GM18511 (cell line): ENCODE measurements at regions not wholly inside any gene's neighbourhood (a gene's known extent, or its start where the extent isn't known, plus 50 kb on each side); places are given as distances from the start of the nearest gene placed in this dataset.

Experiments
- ATAC-seq: cut with Tn5 transposase; IDR thresholded peaks from one replicate; pipeline ENCODE4 v1.9.1; 2021; ENCODE audit warnings: mild to moderate bottlenecking, moderate library complexity; ENCODE audit not compliant: unreplicated experiment

DNA sequence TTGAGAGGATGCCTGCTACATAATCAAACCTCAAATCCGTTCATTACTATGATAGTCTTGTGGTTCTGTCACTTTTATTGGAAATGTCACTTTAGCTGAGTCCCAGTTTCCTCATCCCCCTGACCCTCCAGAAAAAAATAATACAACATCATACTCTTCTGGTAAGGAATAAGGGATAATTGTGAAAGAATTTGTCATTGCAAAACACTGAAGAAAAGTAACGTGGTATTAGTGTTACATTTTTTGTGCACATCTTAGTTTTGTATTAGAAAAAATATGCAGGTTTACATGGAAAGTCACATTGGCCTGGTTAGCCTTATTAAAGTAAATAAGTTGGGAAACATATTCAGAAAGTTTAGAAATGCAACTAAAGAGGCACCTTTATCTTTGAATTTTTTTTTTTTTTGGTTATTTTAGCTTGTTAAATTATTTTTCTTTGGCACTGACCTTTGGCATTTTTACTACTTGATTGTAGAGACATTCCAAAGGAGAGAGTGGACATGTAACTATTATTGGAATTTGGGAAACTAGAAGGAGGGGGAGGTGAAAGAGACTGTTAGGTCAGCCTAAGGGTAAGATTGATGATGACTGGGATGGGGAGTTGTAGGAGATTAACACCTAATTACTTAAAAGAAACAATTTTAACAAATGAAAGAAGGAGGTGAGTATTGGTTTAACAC, 462.2 kb upstream of the RARB start:
- ATAC-seq, result no peak

DNA sequence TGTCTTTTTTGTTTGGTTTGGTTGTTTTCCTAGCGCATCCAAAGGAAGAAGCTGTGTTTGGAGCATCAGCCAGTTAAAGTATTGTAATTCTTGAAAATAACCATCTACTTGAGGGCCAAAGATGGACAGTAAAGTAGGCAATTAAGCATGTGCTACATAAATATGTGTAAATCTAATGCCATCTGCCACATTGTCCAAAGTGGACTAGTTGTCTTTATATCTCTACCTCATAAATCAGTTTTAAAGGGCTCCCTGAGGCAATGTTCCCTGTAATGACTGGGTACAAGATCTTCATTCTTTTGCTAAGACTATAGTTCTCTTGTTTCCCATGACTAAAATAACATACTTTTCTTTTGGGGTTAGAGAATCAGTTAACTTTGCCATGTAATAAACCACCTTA, 460.0 kb upstream of the RARB start:
- no peak for ATAC-seq

DNA sequence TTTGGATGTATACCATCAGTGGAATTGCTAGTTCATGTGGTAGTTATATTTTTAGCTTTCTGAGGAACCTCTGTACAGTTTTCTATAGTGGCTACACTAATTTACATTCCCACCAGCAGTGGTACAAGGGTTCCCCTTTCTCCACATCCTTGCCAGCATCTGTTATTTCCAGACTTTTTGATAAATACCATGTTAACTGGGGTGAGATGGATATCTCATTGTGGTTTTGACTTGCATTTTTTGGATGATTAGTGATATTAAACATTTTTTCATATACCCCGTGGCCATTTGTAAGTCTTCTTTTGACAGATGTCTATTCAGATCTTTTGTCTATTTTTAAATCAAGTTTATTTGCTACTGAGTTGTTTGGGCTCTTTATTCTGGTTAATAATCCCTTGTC, 455.6 kb upstream of the RARB start:
- no peak for ATAC-seq

DNA sequence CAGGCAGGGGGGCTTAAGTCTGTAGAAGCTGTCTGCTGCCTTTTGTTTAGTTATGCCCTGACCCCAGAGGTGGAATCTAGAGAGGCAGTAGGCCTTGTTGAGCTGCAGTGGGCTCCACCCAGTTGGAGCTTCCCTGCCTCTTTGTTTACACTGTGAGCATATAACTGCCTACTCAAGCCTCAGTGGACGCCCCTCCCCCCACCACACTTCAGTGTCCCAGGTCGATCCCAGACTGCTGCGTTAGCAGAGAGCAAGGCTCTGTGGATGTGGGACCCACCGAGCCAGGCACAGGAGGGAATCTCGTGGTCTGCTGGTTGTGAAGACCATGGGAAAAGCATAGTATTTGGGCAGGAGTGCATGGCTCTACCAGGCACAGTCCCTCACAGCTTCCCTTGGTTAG, 446.8 kb upstream of the RARB start:
- ATAC-seq, result no peak

DNA sequence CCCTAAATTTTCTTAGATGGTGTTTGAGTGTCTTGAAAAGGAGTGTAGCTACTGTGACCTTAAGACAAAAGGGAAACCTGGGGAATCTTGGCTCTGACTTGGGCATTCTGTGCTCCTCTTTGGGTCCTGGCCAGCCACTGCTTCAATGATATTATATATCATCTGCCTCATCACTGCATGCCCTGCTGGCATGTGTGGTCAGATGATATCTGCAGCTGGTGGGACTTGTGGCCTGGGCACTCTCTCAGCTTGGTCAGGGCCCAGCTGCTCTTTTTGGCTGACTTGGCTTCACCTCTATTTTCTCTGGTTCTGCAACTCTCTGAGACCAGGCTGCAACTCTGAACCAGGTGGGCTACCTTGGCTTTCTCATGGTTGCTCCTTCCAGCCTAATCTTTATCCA, 446.1 kb upstream of the RARB start:
- ATAC-seq, result no peak

DNA sequence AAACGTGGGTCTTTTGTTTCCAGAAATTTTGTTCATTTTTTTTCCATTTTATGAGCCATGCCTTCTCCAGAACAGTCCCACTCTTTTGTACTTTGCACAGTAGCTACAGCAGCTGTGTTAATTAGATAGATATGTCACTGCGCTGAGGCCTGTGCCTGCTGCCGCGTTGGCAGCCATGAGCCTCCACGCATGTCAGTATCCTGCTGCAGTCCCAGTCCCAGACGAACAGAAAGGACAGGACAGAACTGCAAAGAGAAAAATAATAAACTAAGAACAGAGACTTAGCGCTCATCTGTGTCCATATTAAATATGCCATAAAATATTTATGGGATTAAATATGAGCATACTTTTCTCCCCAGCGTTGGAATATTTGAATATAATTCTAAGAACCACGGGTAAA, 442.4 kb upstream of the RARB start:
- no peak for ATAC-seq

DNA sequence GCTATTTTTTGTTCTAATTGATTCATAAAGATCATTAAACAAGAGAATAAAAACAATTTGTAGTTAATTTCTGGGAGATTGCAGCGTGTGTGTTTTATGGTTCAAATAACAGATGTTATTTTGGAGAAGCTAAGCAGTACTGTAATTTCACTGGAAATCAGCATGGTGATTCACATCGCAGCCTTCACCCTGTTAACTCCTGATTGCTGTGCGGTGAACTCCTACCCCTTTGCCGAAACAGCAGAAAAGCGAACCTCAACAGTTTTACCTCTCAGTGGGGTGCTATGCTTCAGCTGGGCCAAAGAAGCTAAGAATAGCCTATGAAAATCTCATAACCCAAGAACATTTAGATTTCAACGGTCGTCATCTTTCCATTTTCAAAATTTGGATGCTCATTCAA, 441.5 kb upstream of the RARB start:
- no peak for ATAC-seq

DNA sequence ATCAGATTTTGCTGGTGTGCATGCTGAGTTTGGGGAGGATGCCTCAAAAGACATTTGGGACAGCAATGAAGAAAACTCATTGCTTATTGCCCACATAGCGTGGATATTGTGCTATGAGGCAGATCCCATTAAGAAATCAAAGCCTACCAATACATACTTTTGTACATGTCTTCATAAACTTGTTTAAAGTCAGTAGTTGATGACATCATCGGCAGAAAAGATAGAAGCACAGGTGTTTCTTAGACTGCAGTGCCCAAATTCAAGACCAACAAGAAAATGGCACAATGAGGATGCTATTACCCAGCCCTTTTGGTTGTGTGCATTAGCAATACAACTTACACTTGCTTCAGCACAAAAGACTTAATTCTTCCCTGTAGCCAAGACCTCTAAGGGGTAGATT, 428.7 kb upstream of the RARB start:
- no peak for ATAC-seq

DNA sequence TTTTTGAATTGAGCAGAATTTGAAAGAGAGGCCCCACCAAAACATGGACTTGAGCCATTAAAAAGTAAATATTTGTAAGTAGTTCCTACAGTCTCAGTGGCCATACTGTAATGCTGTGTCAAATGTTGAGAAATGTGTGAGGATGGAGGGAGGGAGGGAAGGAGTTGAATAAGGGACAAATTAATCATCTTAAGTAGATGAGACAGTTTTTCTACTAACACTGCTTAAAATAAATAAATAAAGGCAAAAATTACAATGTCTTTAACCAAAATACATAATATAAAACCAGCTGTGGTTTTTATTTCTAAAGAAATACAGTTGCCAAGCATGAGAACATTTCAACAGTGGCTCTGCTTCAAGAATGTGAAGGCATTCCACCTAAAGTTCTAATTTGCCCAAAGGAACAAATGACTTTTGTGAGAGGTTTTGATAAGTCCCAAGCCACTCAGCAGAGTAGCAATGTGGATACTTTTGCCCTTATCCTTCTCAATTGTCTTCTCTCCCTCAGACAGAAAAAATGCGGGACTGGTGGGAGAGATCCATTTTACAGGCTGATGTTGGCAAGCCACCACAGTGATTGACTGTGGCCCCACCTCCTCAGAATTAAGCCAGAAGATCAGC, 427.0 kb upstream of the RARB start:
- no peak for ATAC-seq

DNA sequence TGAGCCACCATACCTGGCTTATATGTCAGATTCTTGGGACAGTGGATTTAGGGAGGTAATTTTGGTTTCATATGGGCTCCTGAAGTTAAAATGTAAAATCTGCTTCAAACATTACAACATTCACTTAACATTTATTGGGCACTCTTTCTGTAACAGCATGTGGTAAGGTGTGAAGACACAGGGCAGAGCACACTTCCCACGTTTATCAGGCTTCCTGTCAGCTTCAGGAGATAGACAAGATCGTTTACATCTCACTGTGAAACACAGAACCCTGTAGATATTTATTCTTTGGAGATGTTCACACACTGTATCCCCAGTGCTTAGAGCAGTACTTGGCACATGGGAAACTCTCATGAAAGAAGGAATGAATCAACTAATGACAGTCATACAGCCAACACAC, 426.0 kb upstream of the RARB start:
- no peak for ATAC-seq

DNA sequence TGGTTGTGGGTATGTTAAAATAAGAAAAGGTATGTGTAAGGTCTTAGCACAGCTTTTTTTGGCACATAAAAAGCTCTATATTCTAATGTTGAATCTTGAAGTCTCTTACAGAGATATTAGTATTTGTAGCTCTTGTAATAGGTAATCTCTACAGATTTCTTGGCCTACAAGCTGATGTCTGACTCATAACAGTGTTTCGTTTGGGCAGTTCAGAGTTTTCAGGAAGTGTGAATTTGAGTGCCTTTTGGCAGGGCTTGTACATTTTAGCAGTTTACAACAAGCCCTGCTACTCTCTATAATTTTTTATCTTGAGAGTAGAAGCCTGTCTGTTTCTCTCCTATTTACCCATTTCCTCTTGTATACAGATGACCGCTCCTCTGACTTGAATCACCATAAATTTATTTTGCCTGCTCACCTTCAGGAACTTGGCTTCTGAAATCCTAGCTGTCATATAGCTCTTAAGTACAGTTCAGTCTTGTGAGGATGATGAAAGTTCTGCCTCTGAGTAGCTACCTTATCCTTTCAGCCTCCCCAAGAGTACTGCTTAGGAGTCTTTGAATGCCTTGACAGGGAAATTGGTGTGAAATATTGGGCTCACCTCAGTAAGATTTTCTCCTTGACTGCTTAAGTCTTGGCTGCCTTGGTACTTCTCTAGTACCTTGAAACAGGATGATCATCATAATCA, 419.9 kb upstream of the RARB start:
- ATAC-seq, result peak; percentile 99

DNA sequence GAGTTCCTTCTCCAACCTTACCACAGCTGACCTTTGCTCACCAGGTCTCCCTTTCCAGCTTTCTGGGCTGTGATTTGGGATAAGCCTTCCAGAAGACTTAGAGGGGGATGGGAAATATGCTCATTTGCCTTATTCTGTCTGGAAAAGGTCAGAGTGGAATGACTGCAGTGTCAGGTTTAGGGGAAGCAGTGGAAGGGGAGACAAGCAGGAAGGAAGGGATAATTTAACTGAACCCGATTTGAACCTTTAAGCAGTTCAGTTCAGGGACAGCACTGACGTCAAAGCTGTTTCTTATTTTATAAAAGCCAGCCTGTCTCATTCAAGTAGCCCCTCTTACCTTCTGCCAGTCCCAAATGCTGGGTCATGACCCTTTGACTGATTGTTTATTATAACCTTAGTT, 418.4 kb upstream of the RARB start:
- ATAC-seq, result no peak

DNA sequence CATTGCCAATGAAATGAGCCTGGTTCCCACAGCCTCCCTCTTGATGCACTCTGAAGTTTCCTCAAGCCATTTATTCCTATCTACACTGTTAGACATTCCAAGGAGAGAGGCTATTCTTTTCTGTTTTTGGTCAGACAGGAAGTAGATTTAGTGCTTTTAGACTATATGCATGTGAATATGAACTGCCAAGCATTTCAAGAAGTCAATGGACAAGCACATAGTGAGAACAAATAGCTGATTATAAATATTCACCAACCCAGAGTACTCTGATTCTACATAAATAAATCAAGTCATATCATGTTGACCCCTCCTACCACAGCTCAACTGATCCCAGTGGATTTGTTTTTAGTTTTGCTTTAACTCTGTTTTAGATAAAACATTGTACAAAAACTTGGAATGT, 412.5 kb upstream of the RARB start:
- no peak for ATAC-seq

DNA sequence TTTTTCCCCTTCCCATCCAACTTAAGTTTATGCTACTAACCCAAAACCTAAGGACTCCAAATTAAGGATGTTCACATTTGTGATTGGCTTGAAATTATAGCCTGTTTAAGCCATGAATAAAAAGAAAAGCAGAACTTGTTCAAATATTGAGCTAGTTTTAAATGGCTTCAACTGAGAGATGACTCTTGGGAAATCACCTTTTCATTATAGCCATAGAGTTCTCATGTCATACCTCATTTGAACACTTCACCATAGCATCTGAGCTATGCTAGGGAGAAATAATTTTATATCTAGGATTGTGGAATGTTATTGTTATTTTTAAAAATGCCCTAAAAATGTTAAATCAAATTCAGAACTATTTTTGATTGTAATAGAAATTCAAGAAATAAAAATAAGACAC, 409.2 kb upstream of the RARB start:
- no peak for ATAC-seq

DNA sequence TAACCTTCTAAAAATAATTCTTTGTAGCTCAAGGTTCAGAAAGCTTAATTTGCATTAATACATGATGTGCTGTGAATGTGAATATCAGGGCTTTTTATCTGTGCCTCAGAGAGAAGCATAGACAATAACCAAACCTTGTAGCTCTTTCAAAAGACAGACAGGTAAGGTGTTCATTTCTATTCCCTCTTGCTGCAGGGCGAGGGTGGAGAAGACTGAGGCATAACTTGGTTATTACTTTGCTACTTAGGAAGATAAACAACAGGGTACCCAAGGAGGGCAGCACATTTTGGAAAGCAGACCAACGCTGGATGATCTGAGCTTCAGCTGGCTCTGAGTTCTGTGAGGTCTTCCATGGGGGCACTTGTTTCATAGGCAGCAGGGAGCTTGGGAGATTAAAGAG, 408.6 kb upstream of the RARB start:
- ATAC-seq, result no peak

DNA sequence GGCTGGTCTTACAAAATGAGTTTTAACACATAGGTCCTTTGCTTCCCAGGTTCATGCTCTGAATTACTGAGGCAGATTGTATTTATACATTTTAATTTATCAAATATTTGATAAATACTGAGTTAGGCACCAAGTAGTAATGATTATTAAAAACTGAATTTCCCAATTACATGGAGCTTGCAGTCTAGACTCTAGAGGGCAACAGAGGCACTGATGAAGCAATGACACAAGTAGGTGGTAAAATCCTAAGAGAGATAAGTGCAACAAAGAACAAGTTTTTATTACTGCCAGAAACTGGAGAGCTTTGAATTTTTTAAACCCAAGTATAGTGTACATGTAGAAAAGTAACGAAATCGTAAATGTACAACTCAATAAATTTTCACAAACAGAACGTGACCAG, 406.2 kb upstream of the RARB start:
- no peak for ATAC-seq

DNA sequence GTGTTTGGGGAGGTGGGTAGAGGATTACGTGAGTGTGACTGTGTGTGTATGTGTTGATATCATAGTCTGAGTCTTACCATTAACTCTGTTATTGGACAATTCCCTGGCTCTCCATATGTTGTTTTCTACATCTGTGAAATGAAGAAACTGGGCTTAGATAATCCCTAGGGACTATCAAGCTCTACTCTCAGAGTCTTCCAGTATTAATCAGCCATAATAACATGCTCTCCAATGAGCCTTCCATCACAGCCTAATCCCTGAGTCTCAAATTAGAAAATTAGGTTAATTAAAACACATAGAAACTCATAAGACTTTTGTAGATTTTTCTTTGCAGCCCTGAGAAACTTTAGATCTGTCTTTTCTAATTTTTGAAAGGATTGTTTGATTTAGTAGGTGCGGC, 404.2 kb upstream of the RARB start:
- ATAC-seq, result no peak

DNA sequence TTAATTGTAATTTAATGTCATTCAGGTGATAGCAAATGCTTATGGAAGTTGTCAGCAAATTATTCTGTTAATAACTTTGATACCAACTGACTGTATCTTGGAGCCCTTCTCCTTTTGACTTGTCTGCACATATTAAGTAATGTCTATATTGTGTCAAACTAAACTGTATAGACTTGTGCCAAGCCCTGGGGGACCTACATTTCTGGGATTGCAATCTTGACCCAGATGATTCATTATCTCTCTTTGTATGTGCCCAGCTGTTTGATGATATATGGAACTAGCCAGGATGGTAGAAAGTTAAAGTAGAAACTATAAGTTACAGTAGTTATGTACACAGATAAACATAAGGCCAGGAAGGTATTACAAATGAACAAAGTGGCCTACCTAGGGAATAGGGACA, 402.8 kb upstream of the RARB start:
- no peak for ATAC-seq

DNA sequence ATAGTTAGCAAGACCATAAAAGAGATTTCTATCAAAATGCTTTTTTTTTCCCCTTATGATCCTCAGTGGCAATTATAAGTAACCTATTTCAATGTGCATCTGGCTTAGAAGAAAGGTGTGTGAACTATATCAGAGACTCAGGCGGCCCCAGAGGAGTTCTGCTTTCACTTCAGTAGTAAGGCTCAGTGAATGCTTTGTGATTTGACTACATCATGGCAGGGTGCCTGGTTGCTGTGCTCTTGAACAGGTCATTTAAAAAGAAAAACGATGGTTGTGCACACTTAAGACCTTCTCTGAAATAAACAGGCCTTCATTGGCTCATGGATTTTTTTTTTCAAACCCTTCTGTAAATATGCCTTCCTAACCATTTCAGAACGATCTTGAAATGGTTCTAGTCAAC, 400.4 kb upstream of the RARB start:
- ATAC-seq, result peak; percentile 62

DNA sequence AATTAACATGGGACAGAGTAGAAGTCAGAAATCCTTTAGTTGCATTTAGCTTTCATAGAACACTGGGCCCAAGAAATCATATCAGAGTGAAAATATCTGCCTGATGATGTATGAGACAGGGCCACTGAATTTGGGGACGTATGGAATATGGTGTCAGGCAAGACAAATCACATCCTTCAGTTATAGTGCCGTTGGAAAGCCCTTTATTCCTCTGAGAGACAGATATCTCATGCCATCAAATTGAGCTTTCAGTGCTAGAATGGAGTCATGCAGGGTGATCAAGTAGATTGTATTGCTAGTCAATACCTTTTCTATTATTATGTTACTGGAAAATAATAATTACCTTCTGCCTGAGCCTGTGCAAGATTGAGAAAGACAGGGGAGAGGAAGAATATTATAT, 398.2 kb upstream of the RARB start:
- no peak for ATAC-seq

DNA sequence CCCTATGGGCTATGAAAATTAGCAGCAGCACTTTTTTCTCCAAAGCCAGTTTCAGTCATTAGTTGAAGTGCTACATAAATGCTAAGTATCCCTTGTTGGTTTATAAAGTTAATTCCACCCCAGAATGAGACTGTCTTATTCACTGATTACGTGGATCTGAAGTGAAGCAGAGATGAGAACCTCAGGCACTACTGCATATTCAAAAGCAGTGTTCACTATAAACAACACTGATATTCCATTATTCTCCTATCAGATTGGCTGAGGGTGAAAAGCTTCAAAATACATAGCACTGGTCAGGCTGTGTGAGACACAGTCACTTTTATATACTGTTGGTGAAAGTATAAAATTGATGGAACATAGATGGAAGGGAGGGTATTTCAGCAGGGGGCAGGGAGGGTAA, 395.7 kb upstream of the RARB start:
- no peak for ATAC-seq

DNA sequence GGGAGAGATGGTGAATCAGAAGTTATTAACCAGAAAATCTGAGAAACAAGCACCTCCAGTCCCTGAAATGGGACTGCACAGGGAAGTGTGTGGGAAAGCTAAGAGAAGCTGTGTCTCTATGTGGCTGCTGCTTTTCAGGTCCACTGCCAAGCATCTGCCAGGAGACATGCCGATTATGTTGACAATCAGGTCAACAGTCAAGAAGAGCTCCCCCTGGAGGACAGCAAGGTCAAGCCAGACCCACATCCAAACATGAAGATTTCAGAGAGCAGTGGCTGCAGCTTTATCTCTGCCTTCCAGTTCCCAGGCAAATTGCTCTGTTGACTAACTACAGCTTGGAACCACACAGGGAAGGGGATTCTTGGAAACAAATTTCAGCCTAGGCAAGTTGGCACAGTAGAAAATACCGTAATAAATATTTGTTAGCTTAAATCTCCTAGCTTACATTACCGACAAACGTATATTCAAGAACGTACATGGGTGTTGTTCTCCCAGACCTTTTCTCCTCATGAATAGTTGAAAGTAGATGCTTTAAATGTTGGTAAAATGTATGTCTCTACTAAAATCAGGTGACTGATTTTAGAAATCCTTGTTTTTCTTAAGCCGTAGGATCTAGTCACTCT, 394.5 kb upstream of the RARB start:
- peak; percentile 92 for ATAC-seq
